ENCODE measurements at regions not wholly inside any gene's neighbourhood (a gene's known extent, or its start where the extent isn't known, plus 50 kb on each side); places are given as distances from the start of the nearest gene placed in this dataset.

GRCh38 chr20:9981829-9982228, 53.0 kb upstream of the ANKEF1 start:
- TF ChIP-seq CTCF (IDR thresholded peaks at IDR 0.05; ENCODE audit: low read depth, low read length), result no peak
- in situ Hi-C loops (cut with HindIII; ENCODE audit: low sequenced_read_pairs), result loop anchor here (25.0 kb wide), 1 partner anchor 105 kb away; no protein-coding TSS in a partner anchor
- no peak for DNase-seq (ENCODE audit: low read depth, low spot score)
- H3K4me3 ChIP-seq (ENCODE audit: low read depth, low read length), result no peak overlapping the region

- peak; percentile 89 for DNase-seq (ENCODE audit: low read depth, low spot score)
- H3K4me3 ChIP-seq (ENCODE audit: low read depth, low read length), result no peak overlapping the region
- TF ChIP-seq CTCF (IDR thresholded peaks at IDR 0.05; ENCODE audit: low read depth, low read length), result peak; percentile 75
- in situ Hi-C loops (cut with HindIII; ENCODE audit: low sequenced_read_pairs), result loop anchor here (25.0 kb wide), 1 partner anchor 109 kb away; no protein-coding TSS in a partner anchor
These were observed 56.3 kb upstream of the ANKEF1 start for GRCh38 chr20:9978397-9979004.

GRCh38 chr20:9977629-9978028, 57.2 kb upstream of the ANKEF1 start:
- H3K4me3 ChIP-seq (ENCODE audit: low read depth, low read length), result no peak overlapping the region
- in situ Hi-C loops (cut with HindIII; ENCODE audit: low sequenced_read_pairs), result loop anchor here (25.0 kb wide), 1 partner anchor 110 kb away; no protein-coding TSS in a partner anchor
- TF ChIP-seq CTCF (IDR thresholded peaks at IDR 0.05; ENCODE audit: low read depth, low read length), result no peak
- no peak for DNase-seq (ENCODE audit: low read depth, low spot score)

- in situ Hi-C loops (cut with HindIII; ENCODE audit: low sequenced_read_pairs), result no loop called here
- H3K4me3 ChIP-seq (ENCODE audit: low read depth, low read length), result no peak overlapping the region
- TF ChIP-seq CTCF (IDR thresholded peaks at IDR 0.05; ENCODE audit: low read depth, low read length), result no peak
- no peak for DNase-seq (ENCODE audit: low read depth, low spot score)
These were observed 60.5 kb upstream of the ANKEF1 start for GRCh38 chr20:9974324-9974723.

- no peak for DNase-seq (ENCODE audit: low read depth, low spot score)
- H3K4me3 ChIP-seq (ENCODE audit: low read depth, low read length), result no peak overlapping the region
- no peak for TF ChIP-seq CTCF (IDR thresholded peaks at IDR 0.05; ENCODE audit: low read depth, low read length)
- in situ Hi-C loops (cut with HindIII; ENCODE audit: low sequenced_read_pairs), result no loop called here
These were observed 63.0 kb upstream of the ANKEF1 start for GRCh38 chr20:9971746-9972145.

- no peak for TF ChIP-seq CTCF (IDR thresholded peaks at IDR 0.05; ENCODE audit: low read depth, low read length)
- in situ Hi-C loops (cut with HindIII; ENCODE audit: low sequenced_read_pairs), result no loop called here
- H3K4me3 ChIP-seq (ENCODE audit: low read depth, low read length), result no peak overlapping the region
- no peak for DNase-seq (ENCODE audit: low read depth, low spot score)
These were observed 65.2 kb upstream of the ANKEF1 start for GRCh38 chr20:9969626-9970025.

Measured in astrocyte of the spinal cord (primary cell).